D721Med (cell line): ENCODE measurements at regions not wholly inside any gene's neighbourhood (a gene's known extent, or its start where the extent isn't known, plus 50 kb on each side); places are given as distances from the start of the nearest gene placed in this dataset.

Experiments used
- DNase-seq: peaks from one replicate; pipeline ENCODE4 v3.0.0; 2011; ENCODE audit warnings: low spot score; ENCODE audit not compliant: insufficient read length
- FAIRE-seq: peaks from 2 replicates; lab custom pipeline; 2011; peaks lifted over from hg19 to GRCh38; lab: Jason Lieb, UNC
- CTCF ChIP-seq: IDR thresholded peaks from 2 replicates; pipeline ENCODE4 v1.5.1; 2012; ENCODE audit warnings: mild to moderate bottlenecking, control low read depth; ENCODE audit not compliant: insufficient read depth; ENCODE audit errors: missing control alignments

- no peak for TF ChIP-seq CTCF
- no peak for DNase-seq
- FAIRE-seq, result no peak
Measured at GRCh38 chr21:35337573-35337972, 288.5 kb upstream of the RUNX1 start.

- DNase-seq, result no peak
- FAIRE-seq, result no peak
- no peak for TF ChIP-seq CTCF
Measured at GRCh38 chr21:35336534-35336933, 287.4 kb upstream of the RUNX1 start.

GRCh38 chr21:35335951-35336446 lies 286.9 kb upstream of the RUNX1 start:
- DNase-seq (no peak), FAIRE-seq (no peak)
- no peak for TF ChIP-seq CTCF

- FAIRE-seq, result no peak
- TF ChIP-seq CTCF, result no peak
- no peak for DNase-seq
Measured at GRCh38 chr21:35333831-35334618, 284.9 kb upstream of the RUNX1 start.

- FAIRE-seq (no peak), DNase-seq (no peak)
- no peak for TF ChIP-seq CTCF
Measured at GRCh38 chr21:35332841-35333426, 283.8 kb upstream of the RUNX1 start.

GRCh38 chr21:35329940-35330660 lies 281.0 kb upstream of the RUNX1 start:
- FAIRE-seq (no peak), DNase-seq (no peak)
- no peak for TF ChIP-seq CTCF
